ENCODE measurements at regions not wholly inside any gene's neighbourhood (a gene's known extent, or its start where the extent isn't known, plus 50 kb on each side); places are given as distances from the start of the nearest gene placed in this dataset.
"Not testable (repeated sequence)": the region's sequence is repeated elsewhere in the genome, so short reads cannot be mapped to it uniquely, and the experiment has no call there.

- H3K4me3 ChIP-seq (ENCODE audit: low read length), result no peak overlapping the region
- no peak for TF ChIP-seq CTCF (conservative IDR thresholded peaks at IDR 0.05; ENCODE audit: low read length)
- no peak for DNase-seq (ENCODE audit: low read depth)
These were observed 1176.0 kb downstream of the EPHA7 start for GRCh38 chr6:92243315-92243714.

- no peak overlapping the region for H3K4me3 ChIP-seq (ENCODE audit: low read length)
- no peak for TF ChIP-seq CTCF (conservative IDR thresholded peaks at IDR 0.05; ENCODE audit: low read length)
- DNase-seq (ENCODE audit: low read depth), result no peak
These were observed 1188.1 kb downstream of the EPHA7 start for GRCh38 chr6:92231171-92231701.

- not testable (repeated sequence) for DNase-seq (ENCODE audit: low read depth); H3K4me3 ChIP-seq (ENCODE audit: low read length)
These were observed 1199.4 kb downstream of the EPHA7 start for GRCh38 chr6:92219987-92220386.

GRCh38 chr6:92216717-92217116 is 1202.6 kb downstream of the EPHA7 start:
- H3K4me3 ChIP-seq (ENCODE audit: low read length), result no peak overlapping the region
- no peak for DNase-seq (ENCODE audit: low read depth)
- no peak for TF ChIP-seq CTCF (conservative IDR thresholded peaks at IDR 0.05; ENCODE audit: low read length)

- no peak for DNase-seq (ENCODE audit: low read depth)
- no peak overlapping the region for H3K4me3 ChIP-seq (ENCODE audit: low read length)
- no peak for TF ChIP-seq CTCF (conservative IDR thresholded peaks at IDR 0.05; ENCODE audit: low read length)
These were observed 1217.7 kb downstream of the EPHA7 start for GRCh38 chr6:92201618-92202017.

GRCh38 chr6:92196325-92196724 is 1223.0 kb downstream of the EPHA7 start:
- DNase-seq (ENCODE audit: low read depth), result no peak
- H3K4me3 ChIP-seq (ENCODE audit: low read length), result no peak overlapping the region
- TF ChIP-seq CTCF (conservative IDR thresholded peaks at IDR 0.05; ENCODE audit: low read length), result no peak

- DNase-seq (ENCODE audit: low read depth), result no peak
- no peak for TF ChIP-seq CTCF (conservative IDR thresholded peaks at IDR 0.05; ENCODE audit: low read length)
- H3K4me3 ChIP-seq (ENCODE audit: low read length), result no peak overlapping the region
These were observed 1223.6 kb downstream of the EPHA7 start for GRCh38 chr6:92195796-92196195.

GRCh38 chr6:92188016-92188415 is 1231.3 kb downstream of the EPHA7 start:
- TF ChIP-seq CTCF (conservative IDR thresholded peaks at IDR 0.05; ENCODE audit: low read length), result no peak
- no peak for DNase-seq (ENCODE audit: low read depth)
- no peak overlapping the region for H3K4me3 ChIP-seq (ENCODE audit: low read length)
